Stimulated activated CD4-positive, alpha-beta T cell treated with anti-CD3 and anti-CD28 coated beads, Interleukin-2, amount 100 ng/mL, for 24 hours (primary cell): ENCODE measurements at regions not wholly inside any gene's neighbourhood (a gene's known extent, or its start where the extent isn't known, plus 50 kb on each side); places are given as distances from the start of the nearest gene placed in this dataset.

Experiments used
- DNase-seq, 2 donors: peaks; one replicate each; pipeline ENCODE4 v3.0.0-alpha.2; 2020

DNA sequence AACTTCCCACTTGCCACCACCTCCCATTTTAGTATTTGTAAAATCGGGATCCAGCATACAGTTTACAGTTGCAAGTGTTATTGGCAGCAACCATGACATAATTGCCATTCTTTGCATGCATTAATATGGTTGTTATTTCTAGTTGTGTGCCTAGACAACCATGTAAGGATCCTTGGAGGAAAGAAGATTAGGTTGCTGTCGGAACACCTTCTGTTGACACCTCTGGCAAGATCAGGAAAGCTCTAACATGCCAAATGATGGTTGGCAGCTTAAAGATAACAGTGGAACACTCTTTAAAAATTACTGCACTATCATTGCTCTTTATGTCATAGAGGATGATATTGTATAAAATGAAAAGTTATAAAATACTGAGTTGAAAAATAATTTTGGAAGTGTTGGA, 313.5 kb upstream of the RARB start:
- DNase-seq = no peak

GRCh38 chr3:25117005-25117593, 311.0 kb upstream of the RARB start:
- no peak for DNase-seq

- DNase-seq = no peak
Observed at GRCh38 chr3:25119682-25120081, 308.4 kb upstream of the RARB start.

DNA sequence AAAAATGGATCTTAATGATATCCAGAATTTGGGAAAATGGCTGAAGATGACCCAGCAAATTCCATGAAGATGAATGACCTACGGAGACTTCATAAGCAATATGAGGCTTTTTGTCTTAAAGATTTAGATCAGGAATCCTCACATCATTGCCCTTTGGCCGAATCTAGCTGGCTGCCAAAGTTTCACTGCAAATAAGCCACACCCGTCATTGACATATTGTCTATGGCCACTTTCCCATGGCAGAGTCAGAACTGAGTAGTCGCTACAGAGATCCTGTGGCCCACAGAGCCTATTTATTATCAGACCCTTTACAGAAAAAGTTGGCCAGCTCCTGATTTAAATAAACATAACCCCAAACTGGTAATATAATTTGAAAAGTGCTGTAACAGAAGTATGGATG, 307.4 kb upstream of the RARB start:
- no peak for DNase-seq

GRCh38 chr3:25125201-25125600, 302.9 kb upstream of the RARB start:
- DNase-seq = no peak

GRCh38 chr3:25128735-25129134, 299.3 kb upstream of the RARB start:
- DNase-seq = no peak

DNA sequence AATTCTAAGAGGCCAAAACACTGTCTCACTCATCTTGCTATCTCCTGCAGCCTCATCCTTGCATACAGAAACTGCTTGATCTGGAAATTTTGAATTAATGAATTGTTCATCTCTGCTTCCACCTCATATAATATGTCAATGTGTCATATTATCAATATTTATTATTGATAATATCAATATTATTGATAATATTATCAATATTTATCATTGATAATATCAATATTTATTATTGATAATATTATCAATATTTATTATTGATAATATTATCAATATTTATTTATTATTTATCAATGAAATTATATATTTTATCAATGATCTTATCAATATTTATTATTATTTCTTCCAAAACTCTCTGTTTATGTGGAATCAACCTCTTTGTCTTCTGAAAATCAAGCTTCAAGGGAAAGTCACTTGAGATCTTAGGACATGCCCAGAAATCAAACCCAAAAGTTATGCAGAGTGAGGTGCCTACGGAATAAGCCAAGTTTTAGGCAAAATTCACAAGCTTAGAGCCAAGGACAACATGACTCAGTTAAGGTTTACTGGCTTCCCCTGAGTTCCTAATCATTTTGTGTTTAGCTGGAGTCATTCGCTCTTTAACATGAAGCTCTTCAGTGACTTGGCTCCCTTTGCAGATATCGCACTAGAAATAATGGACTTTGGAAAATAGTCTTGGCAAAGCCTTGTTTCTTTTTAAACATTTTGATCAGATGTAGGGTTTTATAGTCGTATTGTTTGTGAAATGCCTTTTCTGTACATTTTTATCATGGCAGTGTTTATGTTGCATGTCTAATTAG, 297.1 kb upstream of the RARB start:
- no peak for DNase-seq

GRCh38 chr3:25133588-25133987, 294.5 kb upstream of the RARB start:
- DNase-seq = no peak

- DNase-seq = no peak
Observed at GRCh38 chr3:25137606-25138005, 290.5 kb upstream of the RARB start.

- no peak for DNase-seq
Observed at GRCh38 chr3:25139267-25139666, 288.8 kb upstream of the RARB start.

- no peak for DNase-seq
Observed at GRCh38 chr3:25142609-25143355, 285.3 kb upstream of the RARB start.

GRCh38 chr3:25143356-25144025, 284.6 kb upstream of the RARB start:
- DNase-seq = no peak

DNA sequence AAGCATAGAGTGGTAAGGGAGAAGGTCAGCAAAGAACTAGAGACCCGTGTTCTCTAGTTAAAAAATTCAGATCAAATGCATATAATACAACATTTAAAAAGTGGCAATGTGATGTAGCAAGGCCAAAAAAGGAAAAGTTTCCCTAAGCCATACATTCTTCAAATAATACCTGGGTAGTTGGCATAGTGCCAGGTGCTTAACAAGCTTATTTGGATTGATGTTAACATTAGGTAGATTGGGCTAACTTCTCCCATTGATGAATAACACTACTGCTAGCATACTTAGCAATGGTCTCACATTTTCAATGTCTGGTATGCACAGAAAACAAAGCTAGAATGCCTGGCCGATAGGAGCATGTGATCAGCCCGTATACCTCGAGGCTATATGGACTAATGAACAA, 283.6 kb upstream of the RARB start:
- DNase-seq = no peak

DNA sequence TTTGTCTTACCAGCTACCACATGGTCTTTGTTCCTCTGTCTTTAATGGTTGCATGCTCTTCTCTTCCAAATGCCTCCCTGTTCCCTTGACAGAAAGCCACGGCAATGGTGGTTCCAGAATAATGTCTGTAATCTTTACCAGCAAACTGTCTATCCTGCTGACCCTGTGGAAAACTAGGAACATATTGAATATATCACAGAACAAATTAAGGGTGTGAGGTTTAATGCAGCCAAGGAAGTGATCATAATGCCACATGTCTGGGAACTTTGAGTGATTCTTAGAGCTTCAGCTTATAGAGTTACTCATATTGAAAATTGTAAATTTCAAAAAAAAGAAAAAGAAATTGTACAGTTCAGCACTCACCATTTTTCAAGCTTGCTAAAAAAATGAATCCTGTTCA, 282.9 kb upstream of the RARB start:
- DNase-seq = no peak

GRCh38 chr3:25150199-25150598, 277.9 kb upstream of the RARB start:
- DNase-seq = no peak

- no peak for DNase-seq
Observed at GRCh38 chr3:25151281-25151902, 276.7 kb upstream of the RARB start.

DNA sequence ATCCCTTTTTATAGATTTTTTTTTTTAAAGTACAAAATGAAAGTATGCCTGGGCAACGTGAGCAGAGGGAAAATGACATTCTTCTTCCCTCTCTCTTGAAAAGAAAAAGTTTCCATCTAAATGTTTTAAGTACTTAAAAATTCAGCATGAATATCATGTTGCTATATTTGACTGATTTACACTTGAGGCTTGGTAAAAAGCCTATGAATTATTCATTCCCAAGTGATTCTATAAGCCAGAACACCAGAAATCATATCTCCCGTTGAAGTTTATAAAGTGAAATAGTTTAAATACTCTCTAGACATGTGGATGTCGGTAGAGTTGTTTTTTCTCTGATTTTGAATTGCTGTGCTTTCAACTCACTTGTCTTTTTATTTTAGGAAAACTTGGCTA, 276.2 kb upstream of the RARB start:
- DNase-seq = no peak

- no peak for DNase-seq
Observed at GRCh38 chr3:25153136-25153535, 274.9 kb upstream of the RARB start.

DNA sequence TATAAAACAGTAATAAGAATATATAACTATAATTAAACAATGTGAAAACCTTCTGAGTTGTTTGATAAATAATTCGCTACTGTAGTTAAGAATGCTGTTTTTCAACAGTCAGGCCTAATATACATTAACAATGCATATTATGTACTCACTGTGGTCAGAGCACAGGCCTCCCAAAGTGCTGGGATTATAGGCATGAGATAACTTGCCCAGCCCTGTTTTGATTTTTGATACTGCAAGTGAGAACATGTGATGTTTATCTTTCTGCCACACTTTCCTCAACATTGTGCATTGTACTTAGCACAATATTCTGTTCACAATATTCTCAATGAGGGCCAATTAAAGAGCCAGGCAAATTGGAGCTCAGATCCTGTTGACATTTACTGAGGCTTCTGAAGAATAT, 274.5 kb upstream of the RARB start:
- DNase-seq = no peak

GRCh38 chr3:25155652-25156471, 272.2 kb upstream of the RARB start:
- no peak for DNase-seq

DNA sequence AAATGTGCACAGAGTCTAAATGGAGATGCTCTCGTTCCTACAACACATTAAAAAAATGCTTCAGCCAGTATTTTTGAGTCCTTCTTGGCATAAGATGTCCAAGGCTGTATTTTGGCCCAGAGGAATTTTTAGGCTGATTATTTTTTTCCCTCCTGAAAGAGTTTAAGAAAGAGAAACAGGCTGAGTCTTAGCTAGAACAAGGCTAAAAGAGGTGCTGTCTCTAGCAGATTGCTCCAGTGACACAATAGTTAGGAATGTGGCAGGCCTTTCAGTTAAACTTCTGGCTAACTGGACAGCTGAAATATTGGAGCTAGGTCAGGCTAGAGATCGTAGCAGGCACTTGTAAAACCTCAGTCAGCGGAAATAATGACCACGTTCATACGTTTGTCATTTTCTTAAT, 271.4 kb upstream of the RARB start:
- no peak for DNase-seq

- DNase-seq = no peak
Observed at GRCh38 chr3:25165306-25165705, 262.8 kb upstream of the RARB start.
